ENCODE measurements at regions not wholly inside any gene's neighbourhood (a gene's known extent, or its start where the extent isn't known, plus 50 kb on each side); places are given as distances from the start of the nearest gene placed in this dataset.

DNA sequence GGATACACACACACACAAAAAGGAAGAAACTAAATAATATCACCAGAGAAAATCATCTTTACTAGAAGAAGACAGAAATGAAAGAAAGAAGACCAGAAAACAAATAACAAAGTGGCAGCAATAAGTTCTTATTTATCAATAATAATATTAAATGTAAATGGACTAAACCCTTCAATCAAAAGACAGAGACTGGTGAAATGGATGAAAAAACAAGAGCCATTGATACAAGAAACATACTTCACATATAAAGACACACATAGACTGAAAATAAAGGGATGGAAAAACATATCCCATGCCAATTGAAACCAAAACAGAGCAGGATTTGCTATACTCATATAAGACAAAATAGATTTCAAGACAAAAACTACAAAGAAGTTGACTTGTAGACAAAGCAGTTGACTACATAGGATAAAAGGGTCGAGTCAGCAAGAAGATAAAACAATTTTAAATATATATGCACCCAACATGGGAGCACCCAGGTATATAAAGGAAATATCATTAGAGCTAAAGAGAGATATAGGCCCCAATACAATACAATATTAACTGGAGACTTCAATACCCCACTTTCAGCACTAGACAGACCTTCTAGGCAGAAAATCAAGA is 259.4 kb downstream of the EPM2A start:
- Histone ChIP-seq H3K4me1 (ENCODE audit: insufficient read depth, low read length, severe bottlenecking) (no peaks in the 10 kb centered on the region), H3K9ac (ENCODE audit: low read length) (no peak overlapping the region), H3K4me3 (ENCODE audit: low read depth, low read length, poor library complexity, severe bottlenecking) (no peak overlapping the region), H3K27ac (ENCODE audit: low read depth, low read length, poor library complexity, severe bottlenecking) (no peak overlapping the region), H4K20me1 (ENCODE audit: insufficient read depth, low read length) (no peaks in the 10 kb centered on the region), H3K27me3 (ENCODE audit: insufficient read depth, low read length) (no peaks in the 10 kb centered on the region), H3F3A (ENCODE audit: insufficient read depth, low read length) (no peaks in the 10 kb centered on the region), H3K36me3 (ENCODE audit: insufficient read depth, low read length) (no peaks in the 10 kb centered on the region), H3K79me2 (ENCODE audit: insufficient read depth, low read length) (no peaks in the 10 kb centered on the region), H3K4me2 (ENCODE audit: low read length) (no peak overlapping the region), H3K9me2 (ENCODE audit: low read depth, low read length) (no peaks in the 10 kb centered on the region), H3K9me3 (ENCODE audit: low read length) (no peaks in the 10 kb centered on the region), H2AFZ (ENCODE audit: low read length) (no peak overlapping the region)
- TF ChIP-seq EZH2 (IDR thresholded peaks at IDR 0.05; ENCODE audit: borderline replicate concordance, low read length) (no peak), CTCF (IDR thresholded peaks at IDR 0.05; ENCODE audit: low read length) (no peak)

DNA sequence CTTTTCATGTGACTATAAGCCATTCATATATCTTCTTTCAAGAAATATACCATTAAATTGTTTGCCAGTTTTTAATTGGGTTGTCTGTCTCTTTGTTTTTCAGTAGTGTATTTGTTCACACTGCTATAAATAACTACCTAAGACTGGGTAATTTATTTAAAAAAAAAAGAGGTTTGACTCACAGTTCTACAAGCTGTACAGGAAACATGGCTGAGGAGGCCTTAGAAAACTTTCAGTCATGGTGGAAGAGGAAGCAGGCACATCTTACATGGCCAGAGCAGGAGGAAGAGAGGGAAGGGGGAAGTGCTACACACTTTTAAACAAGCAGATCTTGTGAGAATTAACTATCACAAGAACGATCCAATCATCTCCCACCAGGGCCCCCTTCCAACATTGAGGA is 255.3 kb downstream of the EPM2A start:
- Histone ChIP-seq H3F3A (ENCODE audit: insufficient read depth, low read length) (no peaks in the 10 kb centered on the region), H3K4me1 (ENCODE audit: insufficient read depth, low read length, severe bottlenecking) (no peaks in the 10 kb centered on the region), H2AFZ (ENCODE audit: low read length) (no peak overlapping the region), H3K27me3 (ENCODE audit: insufficient read depth, low read length) (no peaks in the 10 kb centered on the region), H4K20me1 (ENCODE audit: insufficient read depth, low read length) (no peaks in the 10 kb centered on the region), H3K36me3 (ENCODE audit: insufficient read depth, low read length) (no peaks in the 10 kb centered on the region), H3K79me2 (ENCODE audit: insufficient read depth, low read length) (no peaks in the 10 kb centered on the region), H3K4me2 (ENCODE audit: low read length) (no peak overlapping the region), H3K4me3 (ENCODE audit: low read depth, low read length, poor library complexity, severe bottlenecking) (no peak overlapping the region), H3K9ac (ENCODE audit: low read length) (no peak overlapping the region), H3K9me2 (ENCODE audit: low read depth, low read length) (no peaks in the 10 kb centered on the region), H3K27ac (ENCODE audit: low read depth, low read length, poor library complexity, severe bottlenecking) (no peak overlapping the region), H3K9me3 (ENCODE audit: low read length) (no peaks in the 10 kb centered on the region)
- TF ChIP-seq CTCF (IDR thresholded peaks at IDR 0.05; ENCODE audit: low read length) (no peak), EZH2 (IDR thresholded peaks at IDR 0.05; ENCODE audit: borderline replicate concordance, low read length) (no peak)

DNA sequence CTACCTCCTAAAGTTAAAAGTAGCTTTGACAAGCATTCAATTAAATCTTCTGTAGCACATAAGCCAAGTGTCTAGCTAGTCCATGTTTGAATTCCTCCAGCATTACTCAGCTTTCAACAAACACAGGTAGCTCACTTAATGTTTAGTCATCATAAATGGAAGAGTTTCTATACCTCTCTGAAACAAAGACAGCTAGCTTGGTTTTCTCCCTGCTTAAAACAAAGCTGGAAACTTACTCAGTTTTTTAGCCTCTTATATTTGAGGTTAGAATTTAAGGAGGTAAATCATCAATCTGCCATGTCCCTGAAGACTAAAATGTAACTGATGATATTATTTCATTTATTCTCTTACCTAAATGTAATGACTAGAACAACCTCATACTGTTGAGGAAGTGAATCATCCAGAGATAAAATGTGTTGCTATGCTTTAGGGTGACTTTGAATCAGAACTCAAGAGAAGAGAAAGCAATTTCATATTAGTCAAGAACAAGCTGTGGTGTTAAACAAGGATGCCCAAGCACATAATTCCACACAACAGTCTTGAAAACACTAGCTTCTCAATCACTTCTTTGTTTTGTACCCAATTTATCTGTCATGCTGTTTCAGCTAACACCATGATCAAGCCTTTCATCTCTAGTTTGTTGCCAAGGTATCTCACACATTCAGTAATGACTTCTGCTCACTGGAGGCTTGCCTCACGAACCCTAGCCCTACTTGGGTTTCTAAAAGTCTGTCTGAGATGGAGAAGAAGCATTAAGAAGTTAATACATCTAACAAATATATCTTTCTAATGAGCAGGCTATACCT is 251.9 kb downstream of the EPM2A start:
- Histone ChIP-seq H3K36me3 (ENCODE audit: insufficient read depth, low read length) (no peaks in the 10 kb centered on the region), H3K4me2 (ENCODE audit: low read length) (no peak overlapping the region), H3K27ac (ENCODE audit: low read depth, low read length, poor library complexity, severe bottlenecking) (no peak overlapping the region), H2AFZ (ENCODE audit: low read length) (no peak overlapping the region), H4K20me1 (ENCODE audit: insufficient read depth, low read length) (no peaks in the 10 kb centered on the region), H3K9me3 (ENCODE audit: low read length) (no peaks in the 10 kb centered on the region), H3K79me2 (ENCODE audit: insufficient read depth, low read length) (no peaks in the 10 kb centered on the region), H3K27me3 (ENCODE audit: insufficient read depth, low read length) (no peaks in the 10 kb centered on the region), H3F3A (ENCODE audit: insufficient read depth, low read length) (no peaks in the 10 kb centered on the region), H3K9me2 (ENCODE audit: low read depth, low read length) (no peaks in the 10 kb centered on the region), H3K4me3 (ENCODE audit: low read depth, low read length, poor library complexity, severe bottlenecking) (no peak overlapping the region), H3K9ac (ENCODE audit: low read length) (no peak overlapping the region), H3K4me1 (ENCODE audit: insufficient read depth, low read length, severe bottlenecking) (no peaks in the 10 kb centered on the region)
- TF ChIP-seq CTCF (IDR thresholded peaks at IDR 0.05; ENCODE audit: low read length) (no peak), EZH2 (IDR thresholded peaks at IDR 0.05; ENCODE audit: borderline replicate concordance, low read length) (no peak)

Data from OCI-LY1 (cell line).